ENCODE measurements at regions not wholly inside any gene's neighbourhood (a gene's known extent, or its start where the extent isn't known, plus 50 kb on each side); places are given as distances from the start of the nearest gene placed in this dataset.

DNA sequence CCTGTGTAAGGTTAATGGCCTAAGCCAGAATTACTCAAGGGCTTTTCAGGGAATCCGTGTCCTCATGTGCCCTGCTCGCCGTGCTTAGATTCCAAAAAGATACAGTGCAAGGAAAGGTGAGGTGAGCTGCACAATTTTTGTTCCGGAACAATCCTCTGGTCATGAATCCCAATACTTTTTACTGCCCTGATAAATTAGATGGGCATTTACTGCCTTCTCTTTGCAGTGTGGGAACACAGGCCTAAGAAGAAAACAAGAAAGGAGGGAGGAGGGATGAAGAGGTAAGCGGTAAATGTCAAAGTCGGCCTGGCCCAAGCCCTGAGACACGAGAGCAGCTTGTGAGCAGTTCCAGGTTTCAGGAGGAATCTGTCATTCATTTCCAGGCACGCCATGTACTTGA lies 390.9 kb upstream of the SULF2 start:
- DNase-seq (ENCODE audit: low read depth) = no peak
- TF ChIP-seq, protein P1, sequence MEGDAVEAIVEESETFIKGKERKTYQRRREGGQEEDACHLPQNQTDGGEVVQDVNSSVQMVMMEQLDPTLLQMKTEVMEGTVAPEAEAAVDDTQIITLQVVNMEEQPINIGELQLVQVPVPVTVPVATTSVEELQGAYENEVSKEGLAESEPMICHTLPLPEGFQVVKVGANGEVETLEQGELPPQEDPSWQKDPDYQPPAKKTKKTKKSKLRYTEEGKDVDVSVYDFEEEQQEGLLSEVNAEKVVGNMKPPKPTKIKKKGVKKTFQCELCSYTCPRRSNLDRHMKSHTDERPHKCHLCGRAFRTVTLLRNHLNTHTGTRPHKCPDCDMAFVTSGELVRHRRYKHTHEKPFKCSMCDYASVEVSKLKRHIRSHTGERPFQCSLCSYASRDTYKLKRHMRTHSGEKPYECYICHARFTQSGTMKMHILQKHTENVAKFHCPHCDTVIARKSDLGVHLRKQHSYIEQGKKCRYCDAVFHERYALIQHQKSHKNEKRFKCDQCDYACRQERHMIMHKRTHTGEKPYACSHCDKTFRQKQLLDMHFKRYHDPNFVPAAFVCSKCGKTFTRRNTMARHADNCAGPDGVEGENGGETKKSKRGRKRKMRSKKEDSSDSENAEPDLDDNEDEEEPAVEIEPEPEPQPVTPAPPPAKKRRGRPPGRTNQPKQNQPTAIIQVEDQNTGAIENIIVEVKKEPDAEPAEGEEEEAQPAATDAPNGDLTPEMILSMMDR (IDR thresholded peaks at IDR 0.05; ENCODE audit: low read depth, low read length, missing control alignments) = no peak
- H3K4me3 ChIP-seq (ENCODE audit: low read depth, low read length) = no peak overlapping the region

DNA sequence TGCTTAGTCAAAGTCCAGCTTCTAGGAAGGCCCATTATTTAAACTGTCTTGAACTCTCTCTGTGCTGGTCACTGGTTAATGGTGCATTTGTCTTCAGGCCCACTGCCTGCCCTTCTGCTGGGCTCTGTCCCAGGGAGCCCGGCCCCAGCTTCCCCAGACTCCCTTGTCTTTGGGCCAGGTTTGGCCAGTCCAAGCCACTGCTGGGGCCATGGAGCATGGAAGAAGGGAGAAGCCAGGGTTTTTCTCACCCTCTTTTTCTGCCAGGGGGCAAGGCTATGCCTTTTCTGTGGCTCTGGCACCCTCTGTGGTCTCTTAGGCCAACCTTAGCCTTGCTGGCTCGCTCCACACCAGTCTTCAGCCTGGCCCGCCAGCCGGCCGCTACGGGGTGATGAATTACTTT lies 390.0 kb upstream of the SULF2 start:
- no peak overlapping the region for H3K4me3 ChIP-seq (ENCODE audit: low read depth, low read length)
- TF ChIP-seq, protein P1 (IDR thresholded peaks at IDR 0.05; ENCODE audit: low read depth, low read length, missing control alignments) = no peak
- DNase-seq (ENCODE audit: low read depth) = no peak

DNA sequence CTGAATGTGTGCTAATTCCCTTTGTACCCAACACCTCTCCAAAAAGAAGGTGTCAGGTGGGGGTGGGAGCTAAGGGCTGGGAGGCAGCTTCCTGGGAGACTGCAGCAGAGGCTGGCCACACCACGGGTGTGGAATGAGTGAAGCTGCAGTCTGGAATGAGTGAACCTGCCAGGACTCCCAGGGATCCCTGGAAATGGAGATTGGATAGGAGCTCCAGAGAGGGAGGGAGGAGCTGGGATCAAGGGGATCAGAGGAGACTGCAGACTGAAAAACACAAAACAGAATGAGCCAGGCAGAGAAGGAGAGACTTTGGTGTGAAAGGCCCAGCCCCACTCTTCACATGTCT lies 387.0 kb upstream of the SULF2 start:
- no peak overlapping the region for H3K4me3 ChIP-seq (ENCODE audit: low read depth, low read length)
- DNase-seq (ENCODE audit: low read depth) = no peak
- TF ChIP-seq, protein P1 (IDR thresholded peaks at IDR 0.05; ENCODE audit: low read depth, low read length, missing control alignments) = no peak

DNA sequence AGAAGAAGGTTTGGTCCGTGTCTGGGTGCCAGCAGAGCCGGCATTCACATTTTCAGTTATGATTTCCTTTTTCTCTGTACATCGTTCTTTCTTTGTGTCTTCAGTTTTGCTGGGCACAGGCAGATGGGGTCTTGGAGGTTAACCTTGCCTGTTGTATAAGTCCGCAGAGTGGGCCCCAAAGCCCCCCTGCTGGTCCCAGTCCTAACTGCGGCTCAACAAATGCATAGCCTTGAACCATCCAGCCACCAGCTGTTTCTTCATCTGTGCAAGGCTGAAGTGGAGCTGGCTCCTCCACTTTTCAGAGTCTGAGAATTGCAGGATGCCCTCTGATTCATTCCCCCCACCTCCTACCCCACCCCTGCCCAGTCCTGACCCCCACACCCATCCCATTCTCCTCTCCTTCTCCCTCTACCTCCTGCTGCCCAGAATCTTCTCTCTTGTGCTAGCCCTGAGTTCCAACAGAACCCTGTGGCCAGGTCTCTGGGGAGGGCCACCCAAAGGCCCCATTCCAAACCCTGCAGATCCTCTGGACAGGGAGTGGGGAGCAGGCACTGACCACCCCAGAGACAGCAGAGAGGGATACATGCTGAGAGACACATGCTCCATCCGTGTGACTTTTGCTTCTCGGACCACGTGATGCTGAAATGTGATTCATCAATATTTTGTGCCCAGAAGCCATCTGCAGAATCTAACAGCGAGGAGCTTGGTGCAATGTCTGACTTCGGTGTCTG lies 386.5 kb upstream of the SULF2 start:
- H3K4me3 ChIP-seq (ENCODE audit: low read depth, low read length) = no peak overlapping the region
- TF ChIP-seq, protein P1 (IDR thresholded peaks at IDR 0.05; ENCODE audit: low read depth, low read length, missing control alignments) = no peak

DNA sequence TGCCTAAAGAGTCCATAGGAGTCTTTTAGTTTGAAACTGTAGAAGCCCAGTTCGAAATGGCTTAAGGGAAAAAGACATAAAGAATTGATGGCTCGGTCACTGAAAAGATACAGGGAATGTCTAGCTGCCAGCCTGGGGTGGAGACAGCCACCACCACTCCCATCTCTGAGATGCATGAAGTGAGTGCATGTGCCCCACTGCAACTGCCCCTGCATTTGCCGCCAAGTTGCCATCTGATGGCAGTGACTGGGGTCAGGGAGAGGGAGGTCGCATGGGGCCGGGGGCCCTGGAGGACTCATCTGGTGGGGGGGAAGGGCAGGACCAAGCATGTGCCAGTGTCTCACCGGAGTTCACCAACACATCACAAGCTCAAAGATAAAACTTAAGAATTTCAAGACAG lies 385.8 kb upstream of the SULF2 start:
- H3K4me3 ChIP-seq (ENCODE audit: low read depth, low read length) = no peak overlapping the region
- no peak for DNase-seq (ENCODE audit: low read depth)
- TF ChIP-seq, protein P1 (IDR thresholded peaks at IDR 0.05; ENCODE audit: low read depth, low read length, missing control alignments) = no peak

More for the DNA sequence above, 386.5 kb upstream of the SULF2 start:
- no peak for DNase-seq (ENCODE audit: low read depth)

DNA sequence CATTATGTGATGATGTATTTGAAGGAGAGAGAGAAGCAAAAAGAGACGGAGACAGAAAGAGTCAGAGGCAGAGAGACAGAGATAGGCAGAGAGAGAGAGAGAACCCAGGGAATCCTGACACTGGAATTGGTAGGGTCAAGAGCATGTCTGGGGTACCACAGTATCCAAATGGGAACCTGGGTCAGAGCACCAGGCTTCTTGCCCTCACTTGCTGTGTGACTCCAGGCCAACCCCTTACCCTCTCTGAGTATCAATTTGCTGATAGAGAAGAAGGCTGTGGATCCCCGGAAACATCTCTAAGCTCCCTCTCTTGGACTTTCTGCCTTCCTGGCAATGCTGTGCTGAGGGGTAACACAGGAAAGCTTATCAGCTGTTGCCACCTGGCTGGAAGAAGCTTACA lies 385.3 kb upstream of the SULF2 start:
- H3K4me3 ChIP-seq (ENCODE audit: low read depth, low read length) = no peak overlapping the region
- DNase-seq (ENCODE audit: low read depth) = no peak
- TF ChIP-seq, protein P1 (IDR thresholded peaks at IDR 0.05; ENCODE audit: low read depth, low read length, missing control alignments) = no peak

DNA sequence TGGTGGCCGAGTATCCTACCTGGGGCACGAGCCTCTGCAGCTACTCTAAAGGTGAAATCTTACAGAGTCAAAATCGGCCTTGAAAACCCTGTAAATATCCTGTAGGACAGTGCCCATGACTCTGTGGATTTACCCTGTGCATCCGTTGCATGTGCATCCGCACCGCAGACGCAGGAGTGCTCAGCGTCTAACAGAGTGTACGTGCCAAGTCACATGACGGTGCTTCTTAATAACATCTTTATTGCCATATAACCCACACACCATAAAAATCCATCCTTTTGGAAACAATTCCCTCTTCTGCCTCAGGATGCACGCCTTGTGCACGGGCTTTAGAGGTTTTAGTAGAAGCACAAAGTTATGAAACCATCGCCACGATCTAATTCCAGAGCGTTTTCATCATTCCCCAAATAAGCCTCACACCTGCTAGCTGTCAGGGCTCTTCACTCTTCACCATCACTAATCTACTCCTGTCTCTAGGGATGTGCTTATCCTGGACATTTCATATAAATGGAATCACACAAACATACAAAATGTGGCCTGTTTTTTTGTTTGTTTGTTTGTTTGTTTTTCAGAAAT lies 384.5 kb upstream of the SULF2 start:
- no peak overlapping the region for H3K4me3 ChIP-seq (ENCODE audit: low read depth, low read length)
- TF ChIP-seq, protein P1 (IDR thresholded peaks at IDR 0.05; ENCODE audit: low read depth, low read length, missing control alignments) = no peak
- no peak for DNase-seq (ENCODE audit: low read depth)

All from GM12864 (cell line).